ENCODE measurements at regions not wholly inside any gene's neighbourhood (a gene's known extent, or its start where the extent isn't known, plus 50 kb on each side); places are given as distances from the start of the nearest gene placed in this dataset.

DNA sequence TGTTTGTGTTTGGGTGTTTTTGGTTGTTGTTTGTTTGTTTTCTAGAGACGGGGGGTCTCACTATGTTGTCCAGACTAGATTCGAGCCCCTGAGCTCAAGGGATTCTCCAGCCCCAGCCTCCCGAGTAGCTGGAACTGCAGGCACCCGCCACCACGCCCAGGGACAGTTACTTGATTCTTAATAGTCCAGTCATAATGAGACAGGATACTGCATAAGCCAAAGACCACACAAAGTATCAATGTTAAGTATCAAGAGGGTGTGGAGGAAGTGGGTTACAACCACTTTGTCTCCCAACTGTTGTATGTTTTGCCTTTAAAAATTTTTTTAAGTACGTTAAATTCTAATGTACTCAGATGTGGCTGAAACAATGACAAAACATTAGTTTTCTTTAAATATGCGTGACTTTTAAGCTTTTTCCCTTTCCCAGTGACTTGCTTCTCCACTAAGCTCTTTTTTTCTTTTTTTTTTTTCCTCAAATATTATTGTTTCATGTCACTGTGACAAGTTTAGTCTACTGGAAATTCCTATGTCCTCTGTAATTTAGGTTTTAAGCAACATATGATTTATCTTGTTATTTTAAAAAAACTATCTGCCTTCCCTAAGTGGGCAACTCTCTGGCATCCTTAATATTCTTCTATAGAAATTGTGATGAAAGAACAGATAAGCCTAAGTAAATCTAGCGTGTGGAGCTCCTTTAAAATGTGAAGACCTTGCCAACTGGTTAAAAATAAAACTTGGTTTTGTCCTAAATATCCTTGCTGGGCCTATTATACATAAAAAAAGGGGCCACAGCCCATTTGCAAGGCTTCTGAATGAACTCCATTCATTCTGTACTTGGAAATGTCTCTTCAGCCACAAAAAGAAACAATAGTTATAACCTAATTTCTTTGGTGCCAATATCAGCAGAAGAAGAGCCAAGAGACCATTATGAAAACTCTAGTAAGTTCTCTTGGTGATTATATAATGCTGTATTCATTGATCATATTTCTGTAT is 56.2 kb upstream of the DPH5 start:
- H3K36me3 ChIP-seq (ENCODE audit: control insufficient read depth, insufficient read depth, low read length): no peaks in the 10 kb centered on the region
- no peak overlapping the region for H3K4me3 ChIP-seq (ENCODE audit: low read depth, low read length)
- no peak overlapping the region for H3K4me2 ChIP-seq (ENCODE audit: low read length)
- H3K79me2 ChIP-seq: no peaks in the 10 kb centered on the region
- no peak overlapping the region for H3K9ac ChIP-seq
- H3K9me3 ChIP-seq (ENCODE audit: control insufficient read depth, low read length): no peaks in the 10 kb centered on the region
- no peaks in the 10 kb centered on the region for H3K4me1 ChIP-seq
- no peak overlapping the region for H3K27ac ChIP-seq
- H3K27me3 ChIP-seq (ENCODE audit: control insufficient read depth, insufficient read depth, low read length): no peaks in the 10 kb centered on the region
- TF ChIP-seq, protein P1, sequence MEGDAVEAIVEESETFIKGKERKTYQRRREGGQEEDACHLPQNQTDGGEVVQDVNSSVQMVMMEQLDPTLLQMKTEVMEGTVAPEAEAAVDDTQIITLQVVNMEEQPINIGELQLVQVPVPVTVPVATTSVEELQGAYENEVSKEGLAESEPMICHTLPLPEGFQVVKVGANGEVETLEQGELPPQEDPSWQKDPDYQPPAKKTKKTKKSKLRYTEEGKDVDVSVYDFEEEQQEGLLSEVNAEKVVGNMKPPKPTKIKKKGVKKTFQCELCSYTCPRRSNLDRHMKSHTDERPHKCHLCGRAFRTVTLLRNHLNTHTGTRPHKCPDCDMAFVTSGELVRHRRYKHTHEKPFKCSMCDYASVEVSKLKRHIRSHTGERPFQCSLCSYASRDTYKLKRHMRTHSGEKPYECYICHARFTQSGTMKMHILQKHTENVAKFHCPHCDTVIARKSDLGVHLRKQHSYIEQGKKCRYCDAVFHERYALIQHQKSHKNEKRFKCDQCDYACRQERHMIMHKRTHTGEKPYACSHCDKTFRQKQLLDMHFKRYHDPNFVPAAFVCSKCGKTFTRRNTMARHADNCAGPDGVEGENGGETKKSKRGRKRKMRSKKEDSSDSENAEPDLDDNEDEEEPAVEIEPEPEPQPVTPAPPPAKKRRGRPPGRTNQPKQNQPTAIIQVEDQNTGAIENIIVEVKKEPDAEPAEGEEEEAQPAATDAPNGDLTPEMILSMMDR (IDR thresholded peaks at IDR 0.05): no peak
- H2AFZ ChIP-seq: no peak overlapping the region

DNA sequence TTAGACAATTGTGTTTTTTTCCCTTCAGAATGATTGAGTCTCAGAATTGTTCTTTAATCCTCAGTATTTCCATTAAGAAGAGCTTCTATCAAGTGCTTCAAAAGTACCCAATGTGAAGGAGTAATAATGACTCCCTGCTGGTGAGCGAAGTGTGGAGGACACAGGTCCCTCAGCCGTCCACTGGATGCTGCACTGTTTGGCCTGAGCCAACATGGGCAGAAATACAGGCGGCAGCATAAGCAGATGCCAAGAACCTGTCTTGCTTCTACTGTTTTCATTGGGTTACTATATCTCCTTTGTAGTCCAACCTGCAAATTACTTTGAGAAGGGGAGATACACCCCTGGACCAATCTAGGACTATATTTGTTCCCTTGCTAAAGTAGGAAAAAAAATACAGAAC is 55.3 kb upstream of the DPH5 start:
- H3K27me3 ChIP-seq (ENCODE audit: control insufficient read depth, insufficient read depth, low read length): no peaks in the 10 kb centered on the region
- H3K79me2 ChIP-seq: no peaks in the 10 kb centered on the region
- no peak overlapping the region for H3K4me2 ChIP-seq (ENCODE audit: low read length)
- no peaks in the 10 kb centered on the region for H3K36me3 ChIP-seq (ENCODE audit: control insufficient read depth, insufficient read depth, low read length)
- H3K4me1 ChIP-seq: no peaks in the 10 kb centered on the region
- no peaks in the 10 kb centered on the region for H3K9me3 ChIP-seq (ENCODE audit: control insufficient read depth, low read length)
- TF ChIP-seq, protein P1 (IDR thresholded peaks at IDR 0.05): no peak
- no peak overlapping the region for H3K9ac ChIP-seq
- H2AFZ ChIP-seq: no peak overlapping the region
- no peak overlapping the region for H3K4me3 ChIP-seq (ENCODE audit: low read depth, low read length)
- H3K27ac ChIP-seq: no peak overlapping the region

DNA sequence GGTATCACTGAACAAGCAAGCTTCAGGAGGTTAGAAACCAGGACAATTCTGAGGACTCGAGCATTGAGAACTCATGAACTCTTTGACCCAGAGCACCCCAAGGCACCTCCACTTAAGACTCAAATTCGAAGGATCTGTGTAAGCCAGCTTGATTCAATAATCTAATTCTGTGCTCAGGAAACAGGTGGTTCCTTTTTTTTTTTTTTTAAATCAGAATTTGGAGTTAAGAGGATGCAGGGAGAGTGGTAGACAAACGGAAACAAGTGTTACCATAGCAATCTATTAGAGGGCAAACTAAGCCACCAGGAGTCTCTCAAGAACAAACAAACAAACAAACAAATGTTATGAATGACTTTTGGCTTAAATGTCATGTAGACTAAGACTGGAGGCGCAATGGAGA is 53.8 kb upstream of the DPH5 start:
- H3K27me3 ChIP-seq (ENCODE audit: control insufficient read depth, insufficient read depth, low read length): no peaks in the 10 kb centered on the region
- H3K4me2 ChIP-seq (ENCODE audit: low read length): no peak overlapping the region
- H3K79me2 ChIP-seq: no peaks in the 10 kb centered on the region
- no peak overlapping the region for H2AFZ ChIP-seq
- H3K27ac ChIP-seq: no peak overlapping the region
- TF ChIP-seq, protein P1 (IDR thresholded peaks at IDR 0.05): no peak
- no peak overlapping the region for H3K4me3 ChIP-seq (ENCODE audit: low read depth, low read length)
- H3K9ac ChIP-seq: no peak overlapping the region
- H3K9me3 ChIP-seq (ENCODE audit: control insufficient read depth, low read length): no peaks in the 10 kb centered on the region
- H3K4me1 ChIP-seq: no peaks in the 10 kb centered on the region
- H3K36me3 ChIP-seq (ENCODE audit: control insufficient read depth, insufficient read depth, low read length): no peaks in the 10 kb centered on the region

DNA sequence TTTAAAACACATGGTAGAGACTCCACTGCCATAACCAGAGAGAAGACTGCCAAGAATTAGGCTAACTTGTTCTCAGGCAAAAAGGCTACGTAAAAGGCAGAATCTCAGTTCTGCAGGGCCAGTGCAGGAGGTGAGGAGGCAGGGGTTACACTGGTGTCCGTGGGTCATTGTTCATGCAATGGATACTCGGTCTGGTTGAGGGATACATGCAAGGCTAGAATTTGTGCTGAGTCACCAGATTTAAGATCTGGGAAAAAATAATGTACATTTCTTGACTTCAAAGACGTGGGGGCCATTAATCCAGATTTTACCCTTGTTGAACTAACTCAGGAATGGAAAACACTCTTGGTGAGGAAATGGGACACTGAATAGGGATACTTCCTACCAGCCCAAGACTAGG is 52.3 kb upstream of the DPH5 start:
- TF ChIP-seq, protein P1 (IDR thresholded peaks at IDR 0.05): no peak
- no peak overlapping the region for H3K4me2 ChIP-seq (ENCODE audit: low read length)
- no peak overlapping the region for H2AFZ ChIP-seq
- H3K27me3 ChIP-seq (ENCODE audit: control insufficient read depth, insufficient read depth, low read length): no peaks in the 10 kb centered on the region
- H3K4me3 ChIP-seq (ENCODE audit: low read depth, low read length): no peak overlapping the region
- H3K9ac ChIP-seq: no peak overlapping the region
- no peaks in the 10 kb centered on the region for H3K9me3 ChIP-seq (ENCODE audit: control insufficient read depth, low read length)
- no peak overlapping the region for H3K27ac ChIP-seq
- no peaks in the 10 kb centered on the region for H3K36me3 ChIP-seq (ENCODE audit: control insufficient read depth, insufficient read depth, low read length)
- H3K79me2 ChIP-seq: no peaks in the 10 kb centered on the region
- H3K4me1 ChIP-seq: no peaks in the 10 kb centered on the region

DNA sequence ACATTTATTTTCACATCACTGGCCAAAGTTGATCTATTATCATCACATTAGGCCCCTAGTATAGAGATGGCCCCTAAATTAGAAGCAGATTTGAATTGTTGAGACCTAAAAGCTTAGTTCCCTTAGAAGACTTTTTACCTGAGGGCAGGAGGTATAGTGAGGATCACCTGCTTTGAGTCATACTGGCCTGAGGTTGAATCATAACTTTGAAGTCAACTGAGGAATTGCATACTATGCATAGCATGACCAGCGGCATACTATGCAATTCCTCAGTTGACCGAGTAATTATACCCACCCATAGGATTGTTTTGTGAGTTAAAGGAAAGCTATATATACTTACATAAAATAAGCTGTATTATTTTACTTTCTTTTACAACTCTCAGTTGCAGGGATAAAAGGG is 50.3 kb upstream of the DPH5 start:
- Histone ChIP-seq H2AFZ (no peak overlapping the region), H3K79me2 (no peaks in the 10 kb centered on the region), H3K36me3 (ENCODE audit: control insufficient read depth, insufficient read depth, low read length) (no peaks in the 10 kb centered on the region), H3K9me3 (ENCODE audit: control insufficient read depth, low read length) (no peaks in the 10 kb centered on the region), H3K4me2 (ENCODE audit: low read length) (no peak overlapping the region), H3K4me1 (peaks cover 4% of the 10 kb centered on the region), H3K27me3 (ENCODE audit: control insufficient read depth, insufficient read depth, low read length) (no peaks in the 10 kb centered on the region), H3K4me3 (ENCODE audit: low read depth, low read length) (no peak overlapping the region), H3K9ac (no peak overlapping the region), H3K27ac (no peak overlapping the region)
- TF ChIP-seq, protein P1 (IDR thresholded peaks at IDR 0.05): no peak
